ENCODE measurements at regions not wholly inside any gene's neighbourhood (a gene's known extent, or its start where the extent isn't known, plus 50 kb on each side); places are given as distances from the start of the nearest gene placed in this dataset.
"Not testable (repeated sequence)": the region's sequence is repeated elsewhere in the genome, so short reads cannot be mapped to it uniquely, and the experiment has no call there.

DNA sequence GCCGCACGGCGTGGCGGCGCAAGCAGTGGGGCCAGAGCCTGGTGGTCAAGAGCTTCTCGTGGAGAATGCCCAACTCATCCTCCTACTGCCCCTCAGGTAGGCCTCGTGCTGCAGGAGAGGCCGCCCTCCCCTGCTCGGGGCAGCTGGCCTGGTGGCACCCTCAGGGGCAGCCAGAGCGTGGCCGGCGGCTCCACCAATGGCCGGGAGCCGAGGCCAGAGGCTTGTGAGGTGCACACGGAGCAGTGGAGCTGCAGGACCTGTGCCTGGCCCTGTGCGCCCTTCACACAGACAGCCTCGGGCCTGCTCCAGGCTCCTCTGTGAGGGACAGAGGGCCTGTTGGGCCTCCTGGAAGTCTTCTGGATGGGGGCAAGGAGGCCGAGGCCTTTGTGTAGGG lies 85.5 kb downstream of the NPIPB11 start:
- DNase-seq (ENCODE audit: insufficient read length, low spot score), result no peak
- no peak for FAIRE-seq
- TF ChIP-seq POLR2A (IDR thresholded peaks at IDR 0.05; ENCODE audit: low read depth, low read length) (no peak), SPI1 (IDR thresholded peaks at IDR 0.05; ENCODE audit: low read depth, low read length) (no peak), POU2F2 (IDR thresholded peaks at IDR 0.05; ENCODE audit: low read depth, low read length) (no peak), TAF1 (IDR thresholded peaks at IDR 0.05; ENCODE audit: low read depth, low read length) (no peak), POLR2AphosphoS5 (IDR thresholded peaks at IDR 0.05; ENCODE audit: low read depth, low read length) (no peak), PAX5 (IDR thresholded peaks at IDR 0.05; ENCODE audit: insufficient read depth, low read length, severe bottlenecking) (no peak)

DNA sequence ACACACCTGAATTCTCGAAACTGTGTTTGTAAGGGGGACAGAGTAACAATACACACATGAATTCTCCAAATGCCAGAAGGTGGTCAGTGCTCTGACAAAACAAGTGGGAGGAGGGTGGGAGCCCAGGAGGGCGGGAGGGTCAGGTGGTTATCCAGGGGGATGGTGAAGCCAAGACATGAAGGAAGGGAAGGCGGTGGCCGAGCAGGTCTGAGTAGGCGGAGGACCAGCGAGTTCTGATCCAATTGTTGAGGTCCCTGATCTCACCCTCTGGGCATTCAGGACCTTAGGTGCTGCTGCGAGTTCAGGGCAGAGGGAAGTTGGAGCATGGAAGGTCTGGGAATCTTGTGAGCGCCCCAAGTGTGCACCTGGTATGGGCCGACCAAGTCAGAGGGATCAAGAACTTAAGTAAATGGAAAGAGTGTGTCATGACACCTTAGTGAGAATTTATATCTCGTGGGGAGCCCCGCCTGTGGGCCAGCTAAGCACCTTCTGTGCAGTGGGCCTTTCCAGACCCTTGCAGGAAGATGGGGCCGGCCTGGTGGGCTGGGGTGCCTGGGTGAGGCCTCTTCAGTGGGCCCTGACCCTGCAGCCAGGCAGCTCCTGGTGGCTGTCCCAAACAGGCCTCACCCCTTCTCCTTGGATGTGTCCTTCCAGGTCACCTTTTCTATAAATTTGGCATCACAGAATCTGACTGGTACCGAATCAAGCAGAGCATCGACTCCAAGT lies 86.1 kb downstream of the NPIPB11 start:
- DNase-seq (ENCODE audit: insufficient read length, low spot score) (no peak), FAIRE-seq (peak; percentile 45)
- TF ChIP-seq PAX5 (IDR thresholded peaks at IDR 0.05; ENCODE audit: insufficient read depth, low read length, severe bottlenecking) (no peak), POU2F2 (IDR thresholded peaks at IDR 0.05; ENCODE audit: low read depth, low read length) (no peak), POLR2A (IDR thresholded peaks at IDR 0.05; ENCODE audit: low read depth, low read length) (no peak), TAF1 (IDR thresholded peaks at IDR 0.05; ENCODE audit: low read depth, low read length) (no peak), POLR2AphosphoS5 (IDR thresholded peaks at IDR 0.05; ENCODE audit: low read depth, low read length) (no peak), SPI1 (IDR thresholded peaks at IDR 0.05; ENCODE audit: low read depth, low read length) (no peak)

DNA sequence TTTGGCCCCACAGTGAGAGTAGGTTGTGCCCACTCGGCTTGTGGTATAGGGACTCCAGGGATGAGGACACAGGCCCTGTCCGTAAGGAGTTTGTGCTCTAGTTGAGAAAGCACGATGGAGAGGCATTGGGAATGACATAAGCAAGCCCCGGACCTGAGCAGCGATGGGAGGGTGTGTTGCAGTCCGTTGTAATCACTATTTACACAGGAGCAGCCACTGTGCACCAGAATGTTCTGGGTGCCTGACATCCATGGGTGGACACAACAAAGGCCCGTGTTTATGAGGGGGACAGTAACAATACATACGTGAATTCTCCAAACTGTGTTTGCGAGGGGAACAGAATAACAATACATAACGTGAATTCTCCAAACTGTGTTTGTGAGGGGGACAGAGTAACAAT lies 86.8 kb downstream of the NPIPB11 start:
- TF ChIP-seq TAF1 (IDR thresholded peaks at IDR 0.05; ENCODE audit: low read depth, low read length) (no peak), POLR2A (IDR thresholded peaks at IDR 0.05; ENCODE audit: low read depth, low read length) (no peak), POLR2AphosphoS5 (IDR thresholded peaks at IDR 0.05; ENCODE audit: low read depth, low read length) (no peak), PAX5 (IDR thresholded peaks at IDR 0.05; ENCODE audit: insufficient read depth, low read length, severe bottlenecking) (no peak), SPI1 (IDR thresholded peaks at IDR 0.05; ENCODE audit: low read depth, low read length) (no peak)
- no peak for FAIRE-seq

DNA sequence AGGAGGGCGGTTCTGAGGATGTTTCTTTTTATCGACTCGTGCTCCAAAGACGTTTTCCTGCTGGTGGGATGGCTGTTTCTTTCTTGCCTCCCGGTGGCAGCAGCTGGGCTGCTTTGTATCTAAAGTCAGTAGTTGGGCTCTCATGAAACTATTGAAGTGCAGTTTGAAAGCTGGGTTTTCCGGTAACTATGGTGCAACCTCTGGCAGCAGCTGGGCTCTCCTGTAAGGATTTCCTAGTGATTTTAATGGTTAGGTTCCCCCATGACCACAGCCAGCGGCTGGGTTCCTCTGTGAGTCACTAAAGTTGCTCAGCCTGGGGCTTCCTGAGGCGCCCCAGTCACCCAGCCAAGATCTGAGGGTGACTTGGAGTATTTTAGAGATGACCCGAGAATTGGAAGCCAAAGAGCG lies 87.9 kb downstream of the NPIPB11 start:
- FAIRE-seq; DNase-seq (ENCODE audit: insufficient read length, low spot score): not testable (repeated sequence)

More for the DNA sequence above, 86.8 kb downstream of the NPIPB11 start:
- DNase-seq (ENCODE audit: insufficient read length, low spot score), result no peak

DNA sequence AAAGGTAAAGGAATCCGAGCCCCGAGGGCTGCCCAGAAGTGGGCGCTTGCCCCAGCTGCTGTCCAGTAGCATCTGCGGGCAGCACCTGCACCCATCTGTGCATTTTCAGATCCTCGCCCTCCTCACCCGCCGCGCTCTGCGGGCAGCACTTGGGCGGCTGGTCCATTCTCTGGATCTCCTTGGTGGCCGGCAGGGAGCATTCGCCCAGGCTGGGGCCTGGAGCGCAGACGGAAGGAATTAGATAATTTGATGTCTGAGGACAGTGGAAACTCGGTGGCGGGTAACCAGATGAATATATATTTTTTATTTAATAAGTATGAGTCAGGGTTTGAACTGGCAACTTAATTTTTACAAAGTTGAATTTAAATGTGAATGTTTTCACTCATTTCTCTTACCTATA lies 88.5 kb downstream of the NPIPB11 start:
- TF ChIP-seq PAX5 (IDR thresholded peaks at IDR 0.05; ENCODE audit: insufficient read depth, low read length, severe bottlenecking), result no peak
- no peak for TF ChIP-seq SPI1 (IDR thresholded peaks at IDR 0.05; ENCODE audit: low read depth, low read length)
- no peak for TF ChIP-seq TAF1 (IDR thresholded peaks at IDR 0.05; ENCODE audit: low read depth, low read length)
- no peak for TF ChIP-seq POLR2A (IDR thresholded peaks at IDR 0.05; ENCODE audit: low read depth, low read length)
- TF ChIP-seq POU2F2 (IDR thresholded peaks at IDR 0.05; ENCODE audit: low read depth, low read length), result no peak
- no peak for TF ChIP-seq POLR2AphosphoS5 (IDR thresholded peaks at IDR 0.05; ENCODE audit: low read depth, low read length)
- FAIRE-seq, result no peak
- DNase-seq (ENCODE audit: insufficient read length, low spot score), result no peak

DNA sequence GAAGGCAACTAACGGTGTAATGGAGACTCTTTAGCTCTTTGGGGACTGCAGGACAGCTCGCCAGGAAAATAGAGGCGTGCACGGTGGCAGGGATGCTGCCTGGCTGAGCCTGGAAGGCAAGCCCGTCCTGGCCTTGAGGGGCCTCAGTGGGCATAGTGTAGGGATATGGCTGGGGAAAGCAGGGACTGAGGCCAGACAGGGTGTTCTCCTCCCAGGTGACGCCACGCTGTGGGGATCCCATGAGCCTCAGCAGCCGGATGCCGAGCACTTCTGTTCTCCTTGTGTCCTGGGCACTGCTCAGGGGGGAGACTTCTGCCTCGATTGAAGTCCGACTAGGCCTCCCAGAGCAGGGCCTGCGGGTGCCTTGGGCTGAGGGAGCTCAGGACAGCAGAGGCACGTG lies 89.2 kb downstream of the NPIPB11 start:
- DNase-seq (ENCODE audit: insufficient read length, low spot score), result no peak
- TF ChIP-seq POLR2AphosphoS5 (IDR thresholded peaks at IDR 0.05; ENCODE audit: low read depth, low read length) (no peak), SPI1 (IDR thresholded peaks at IDR 0.05; ENCODE audit: low read depth, low read length) (no peak), POLR2A (IDR thresholded peaks at IDR 0.05; ENCODE audit: low read depth, low read length) (no peak), PAX5 (IDR thresholded peaks at IDR 0.05; ENCODE audit: insufficient read depth, low read length, severe bottlenecking) (no peak), POU2F2 (IDR thresholded peaks at IDR 0.05; ENCODE audit: low read depth, low read length) (no peak), TAF1 (IDR thresholded peaks at IDR 0.05; ENCODE audit: low read depth, low read length) (no peak)
- FAIRE-seq, result no peak

DNA sequence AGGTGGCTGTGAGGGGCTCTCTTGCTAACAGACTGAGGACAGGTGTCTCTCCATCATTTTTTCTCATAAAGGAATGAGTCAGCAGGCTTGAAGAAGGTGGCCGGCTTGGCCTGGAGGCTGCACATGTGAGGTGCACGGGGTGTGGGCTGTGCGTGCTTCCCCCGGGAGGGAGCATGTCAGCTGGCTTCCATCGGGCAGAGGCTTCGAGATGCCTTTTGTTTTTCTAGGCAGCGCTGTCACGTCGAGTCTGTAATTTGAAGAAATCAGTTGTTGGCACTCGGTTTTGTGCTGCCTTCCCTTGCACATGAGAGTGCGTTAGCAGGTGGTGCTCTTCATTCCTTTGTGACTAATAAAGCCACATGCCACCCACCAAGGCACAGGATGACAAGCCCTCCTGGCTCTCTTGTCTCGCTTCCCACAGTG lies 89.7 kb downstream of the NPIPB11 start:
- FAIRE-seq (no peak), DNase-seq (ENCODE audit: insufficient read length, low spot score) (no peak)
- TF ChIP-seq POU2F2 (IDR thresholded peaks at IDR 0.05; ENCODE audit: low read depth, low read length) (no peak), POLR2AphosphoS5 (IDR thresholded peaks at IDR 0.05; ENCODE audit: low read depth, low read length) (no peak), SPI1 (IDR thresholded peaks at IDR 0.05; ENCODE audit: low read depth, low read length) (no peak), POLR2A (IDR thresholded peaks at IDR 0.05; ENCODE audit: low read depth, low read length) (no peak), TAF1 (IDR thresholded peaks at IDR 0.05; ENCODE audit: low read depth, low read length) (no peak), PAX5 (IDR thresholded peaks at IDR 0.05; ENCODE audit: insufficient read depth, low read length, severe bottlenecking) (no peak)

DNA sequence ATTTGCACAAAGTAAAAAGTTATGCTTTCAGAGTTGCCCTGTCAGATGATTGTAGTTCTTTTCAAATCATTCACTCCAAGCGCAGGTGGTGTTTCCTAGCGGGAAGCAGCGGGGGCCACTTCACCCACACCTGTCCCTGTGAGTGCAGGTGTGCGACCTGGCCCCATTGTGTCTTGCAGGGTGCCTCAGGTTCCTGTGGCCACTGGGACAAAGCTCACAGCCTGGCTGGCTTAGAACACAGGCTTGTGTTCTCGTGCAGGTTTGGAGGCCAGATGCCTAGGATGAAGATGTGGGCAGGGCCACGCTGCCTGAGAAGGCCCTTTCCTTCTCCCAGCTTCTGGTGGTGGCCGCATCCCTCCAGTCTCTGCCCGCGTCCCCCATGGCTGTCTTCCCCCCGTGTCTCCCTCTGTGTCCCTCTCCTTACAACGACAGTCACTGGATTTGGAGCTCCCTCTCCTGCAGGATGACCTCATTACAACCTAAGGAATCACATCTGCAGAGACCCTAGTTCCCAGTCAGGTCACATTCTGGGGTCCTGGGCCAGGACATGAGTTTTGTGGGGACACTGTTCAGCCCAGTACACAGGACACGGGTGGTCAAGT lies 90.5 kb downstream of the NPIPB11 start:
- FAIRE-seq (no peak), DNase-seq (ENCODE audit: insufficient read length, low spot score) (no peak)
- TF ChIP-seq POU2F2 (IDR thresholded peaks at IDR 0.05; ENCODE audit: low read depth, low read length), result no peak
- no peak for TF ChIP-seq PAX5 (IDR thresholded peaks at IDR 0.05; ENCODE audit: insufficient read depth, low read length, severe bottlenecking)
- no peak for TF ChIP-seq POLR2AphosphoS5 (IDR thresholded peaks at IDR 0.05; ENCODE audit: low read depth, low read length)
- no peak for TF ChIP-seq POLR2A (IDR thresholded peaks at IDR 0.05; ENCODE audit: low read depth, low read length)
- no peak for TF ChIP-seq TAF1 (IDR thresholded peaks at IDR 0.05; ENCODE audit: low read depth, low read length)
- no peak for TF ChIP-seq SPI1 (IDR thresholded peaks at IDR 0.05; ENCODE audit: low read depth, low read length)

DNA sequence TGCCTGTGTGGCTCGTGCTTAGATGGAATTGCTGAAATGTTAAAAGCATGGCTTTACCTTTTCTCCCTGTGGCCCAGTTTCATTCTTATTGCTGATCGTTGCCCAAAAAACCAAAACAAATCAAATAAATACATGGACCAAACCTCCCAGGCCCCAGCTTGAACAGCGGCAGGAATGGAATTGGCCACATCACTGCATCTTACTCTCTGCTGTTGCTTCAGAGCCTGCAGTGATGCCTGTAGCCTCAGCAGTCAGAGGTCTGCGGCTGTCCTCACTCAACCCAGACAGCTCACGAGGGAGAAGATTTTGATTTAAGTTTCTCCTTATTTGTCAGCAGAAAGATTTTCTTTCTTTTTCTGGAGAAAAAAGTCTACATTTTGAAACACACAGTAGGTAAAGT lies 91.5 kb downstream of the NPIPB11 start:
- no peak for FAIRE-seq
- TF ChIP-seq POLR2A (IDR thresholded peaks at IDR 0.05; ENCODE audit: low read depth, low read length), result no peak
- TF ChIP-seq TAF1 (IDR thresholded peaks at IDR 0.05; ENCODE audit: low read depth, low read length), result no peak
- TF ChIP-seq POU2F2 (IDR thresholded peaks at IDR 0.05; ENCODE audit: low read depth, low read length), result no peak
- no peak for TF ChIP-seq POLR2AphosphoS5 (IDR thresholded peaks at IDR 0.05; ENCODE audit: low read depth, low read length)
- no peak for TF ChIP-seq PAX5 (IDR thresholded peaks at IDR 0.05; ENCODE audit: insufficient read depth, low read length, severe bottlenecking)
- no peak for TF ChIP-seq SPI1 (IDR thresholded peaks at IDR 0.05; ENCODE audit: low read depth, low read length)
- DNase-seq (ENCODE audit: insufficient read length, low spot score), result no peak

Data from GM12891 (cell line).